NCI-H1930 (cell line): ENCODE measurements at regions not wholly inside any gene's neighbourhood (a gene's known extent, or its start where the extent isn't known, plus 50 kb on each side); places are given as distances from the start of the nearest gene placed in this dataset.
"Not testable (repeated sequence)": the region's sequence is repeated elsewhere in the genome, so short reads cannot be mapped to it uniquely, and the experiment has no call there.

ENCODE experiments used
- DNase-seq, 2 experiments: peaks; one replicate each; lab custom pipeline; 2025; lab: John Stamatoyannopoulos, UW

GRCh38 chr3:522888-523287 is 326.3 kb downstream of the CHL1 start:
- no peak for DNase-seq

- no peak for DNase-seq
Measured at GRCh38 chr3:525415-525814, 328.9 kb downstream of the CHL1 start.

GRCh38 chr3:535566-536416 is 339.2 kb downstream of the CHL1 start:
- no peak for DNase-seq

GRCh38 chr3:536417-536813 is 339.9 kb downstream of the CHL1 start:
- DNase-seq: no peak

- DNase-seq: no peak
Measured at GRCh38 chr3:541062-541801, 344.7 kb downstream of the CHL1 start.

- DNase-seq: no peak
Measured at GRCh38 chr3:542021-542420, 345.5 kb downstream of the CHL1 start.

GRCh38 chr3:549636-550035 is 353.1 kb downstream of the CHL1 start:
- DNase-seq: no peak

- DNase-seq: no peak
Measured at GRCh38 chr3:550471-550870, 353.9 kb downstream of the CHL1 start.

- no peak for DNase-seq
Measured at GRCh38 chr3:557972-558371, 361.4 kb downstream of the CHL1 start.

GRCh38 chr3:567488-568185 is 371.1 kb downstream of the CHL1 start:
- DNase-seq: no peak

- DNase-seq: not testable (repeated sequence)
Measured at GRCh38 chr3:579529-579928, 383.0 kb downstream of the CHL1 start.

- not testable (repeated sequence) for DNase-seq
Measured at GRCh38 chr3:589066-589465, 392.5 kb downstream of the CHL1 start.

- DNase-seq: not testable (repeated sequence)
Measured at GRCh38 chr3:597304-597703, 400.7 kb downstream of the CHL1 start.

GRCh38 chr3:597746-598145 is 401.2 kb downstream of the CHL1 start:
- not testable (repeated sequence) for DNase-seq

- DNase-seq: not testable (repeated sequence)
Measured at GRCh38 chr3:607480-607879, 410.9 kb downstream of the CHL1 start.

- no peak for DNase-seq
Measured at GRCh38 chr3:621714-622113, 425.2 kb downstream of the CHL1 start.

GRCh38 chr3:622314-622713 is 425.8 kb downstream of the CHL1 start:
- DNase-seq: no peak

GRCh38 chr3:623914-624545 is 427.5 kb downstream of the CHL1 start:
- no peak for DNase-seq

GRCh38 chr3:632571-633170 is 436.1 kb downstream of the CHL1 start:
- DNase-seq: peak; percentile 4 to 56

GRCh38 chr3:634511-634910 is 437.9 kb downstream of the CHL1 start:
- DNase-seq: no peak

- DNase-seq: no peak
Measured at GRCh38 chr3:635393-635792, 438.8 kb downstream of the CHL1 start.

GRCh38 chr3:643376-643775 is 446.8 kb downstream of the CHL1 start:
- DNase-seq: no peak
